HFFc6 (cell line): ENCODE measurements at regions not wholly inside any gene's neighbourhood (a gene's known extent, or its start where the extent isn't known, plus 50 kb on each side); places are given as distances from the start of the nearest gene placed in this dataset.

Source experiments
- DNase-seq: peaks from one replicate; pipeline ENCODE4 v3.0.0-alpha.2; 2018
- H3K27ac Mint-ChIP-seq: 2 replicates; pipeline ENCODE4 v1.8.0; 2020; ENCODE audit warnings: mild to moderate bottlenecking, mixed read lengths
- H3K27me3 Mint-ChIP-seq: 2 replicates; pipeline ENCODE4 v1.8.0; 2021; ENCODE audit warnings: mild to moderate bottlenecking, moderate library complexity, mixed read lengths; ENCODE audit not compliant: insufficient read depth
- H3K36me3 Mint-ChIP-seq: 2 replicates; pipeline ENCODE4 v1.8.0; 2021; ENCODE audit warnings: low read depth, mixed read lengths
- H3K4me1 Mint-ChIP-seq: 2 replicates; pipeline ENCODE4 v1.8.0; 2020; ENCODE audit warnings: low read depth, mixed read lengths
- H3K4me3 Mint-ChIP-seq: 2 replicates; pipeline ENCODE4 v1.8.0; 2020; ENCODE audit warnings: mild to moderate bottlenecking, moderate library complexity, mixed read lengths
- H3K9me3 Mint-ChIP-seq: 2 replicates; pipeline ENCODE4 v1.8.0; 2020; ENCODE audit warnings: mild to moderate bottlenecking, mixed read lengths
- CTCF ChIP-seq: fragments of 200-600 bp; sonication (generic); IDR thresholded peaks from 2 replicates; pipeline ENCODE4 v1.5.0; 2021; ENCODE audit warnings: antibody characterized with exemption, mild to moderate bottlenecking

DNA sequence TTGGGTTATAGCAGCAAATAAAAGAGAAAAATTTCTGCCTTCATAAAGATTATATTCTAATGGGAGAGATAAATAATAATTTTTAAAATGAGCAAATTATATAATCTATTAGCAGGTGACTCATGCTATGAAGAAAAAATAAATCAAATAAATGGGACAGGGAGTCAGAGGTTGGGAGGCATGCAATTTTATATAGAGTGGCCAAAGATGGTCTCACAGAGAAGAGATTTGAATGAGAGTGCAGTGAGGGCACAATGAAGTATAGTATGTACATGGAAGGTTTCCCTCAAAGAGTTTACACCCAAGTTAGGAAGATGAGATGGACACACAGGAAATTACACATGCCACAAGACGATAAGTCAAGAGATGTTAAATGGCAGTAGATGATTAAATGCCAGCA lies 369.4 kb downstream of the TXNL1 start:
- TF ChIP-seq CTCF = no peak
- H3K27ac Mint-ChIP-seq = no peak overlapping the region
- H3K27me3 Mint-ChIP-seq = peaks cover 1% of the 10 kb centered on the region; the same call in 1 of the 2 replicates
- no peak overlapping the region for H3K4me3 Mint-ChIP-seq
- no peaks in the 10 kb centered on the region for H3K9me3 Mint-ChIP-seq
- peaks cover 5% of the 10 kb centered on the region; the same call in 1 of the 2 replicates for H3K4me1 Mint-ChIP-seq
- DNase-seq = no peak
- H3K36me3 Mint-ChIP-seq = no peaks in the 10 kb centered on the region

- peaks cover 5% of the 10 kb centered on the region; the same call in 1 of the 2 replicates for H3K4me1 Mint-ChIP-seq
- H3K9me3 Mint-ChIP-seq = no peaks in the 10 kb centered on the region
Measured at GRCh38 chr18:56267334-56267733, 371.1 kb downstream of the TXNL1 start.

GRCh38 chr18:56258178-56258577 lies 380.2 kb downstream of the TXNL1 start:
- H3K27me3 Mint-ChIP-seq = no peaks in the 10 kb centered on the region
- no peaks in the 10 kb centered on the region for H3K9me3 Mint-ChIP-seq
- H3K4me1 Mint-ChIP-seq = peaks cover 22% of the 10 kb centered on the region

More at GRCh38 chr18:56267334-56267733, 371.1 kb downstream of the TXNL1 start:
- Mint-ChIP-seq H3K27ac (no peak overlapping the region), H3K27me3 (peaks cover 1% of the 10 kb centered on the region; the same call in 1 of the 2 replicates), H3K4me3 (no peak overlapping the region), H3K36me3 (no peaks in the 10 kb centered on the region)
- TF ChIP-seq CTCF = no peak
- DNase-seq = no peak

DNA sequence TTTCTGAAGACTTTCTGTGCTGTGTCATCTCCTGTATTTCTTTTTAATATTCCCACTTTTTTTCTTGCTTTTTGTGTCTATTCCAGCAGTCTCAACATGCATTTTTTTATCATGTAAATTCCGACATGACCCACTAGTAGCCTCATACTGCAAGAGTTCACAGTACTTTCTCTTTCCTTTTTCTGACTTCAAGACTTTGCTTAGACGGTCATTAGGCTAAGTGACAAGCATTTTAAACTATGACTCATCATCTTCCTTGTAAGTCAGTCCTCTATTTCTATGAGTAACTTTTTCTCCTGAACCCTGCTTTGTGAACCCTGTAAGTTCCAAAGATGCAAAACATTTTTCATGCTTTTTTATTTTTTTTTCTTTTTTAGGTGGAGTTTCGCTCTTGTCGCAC lies 381.2 kb downstream of the TXNL1 start:
- TF ChIP-seq CTCF = peak; percentile 29; the same call in 1 of the 2 replicates
- H3K27me3 Mint-ChIP-seq = no peaks in the 10 kb centered on the region
- peaks cover 22% of the 10 kb centered on the region for H3K4me1 Mint-ChIP-seq
- H3K27ac Mint-ChIP-seq = peak overlapping the region; percentile 51
- H3K36me3 Mint-ChIP-seq = peaks cover 10% of the 10 kb centered on the region; the same call in 1 of the 2 replicates
- peak overlapping the region; percentile 62 for H3K4me3 Mint-ChIP-seq
- DNase-seq = peak; percentile 88
- no peaks in the 10 kb centered on the region for H3K9me3 Mint-ChIP-seq

More at GRCh38 chr18:56258178-56258577, 380.2 kb downstream of the TXNL1 start:
- Mint-ChIP-seq H3K36me3 (peaks cover 10% of the 10 kb centered on the region; the same call in 1 of the 2 replicates), H3K27ac (no peak overlapping the region), H3K4me3 (no peak overlapping the region)
- no peak for TF ChIP-seq CTCF
- no peak for DNase-seq

DNA sequence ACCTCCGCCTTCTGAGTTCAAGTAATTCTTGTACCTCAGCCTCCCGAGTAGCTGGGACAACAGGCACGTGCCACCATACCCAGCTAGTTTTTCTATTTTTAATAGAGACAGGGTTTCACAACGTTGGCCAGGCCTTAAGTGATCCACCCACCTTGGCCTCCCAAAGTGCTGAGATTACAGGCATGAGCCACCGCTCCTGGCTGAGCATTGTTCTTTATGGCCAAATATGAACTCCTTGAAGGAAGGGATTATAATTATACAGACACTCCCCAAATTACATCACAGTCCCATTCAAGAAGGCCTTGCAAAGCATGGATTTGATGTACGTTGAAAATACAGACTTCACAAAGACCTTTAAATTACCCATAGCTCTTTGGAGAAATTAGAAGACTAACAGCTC lies 381.7 kb downstream of the TXNL1 start:
- no peak overlapping the region for H3K27ac Mint-ChIP-seq
- H3K27me3 Mint-ChIP-seq = no peaks in the 10 kb centered on the region
- H3K4me3 Mint-ChIP-seq = no peak overlapping the region; the same call in 1 of the 2 replicates
- H3K4me1 Mint-ChIP-seq = peaks cover 22% of the 10 kb centered on the region
- TF ChIP-seq CTCF = no peak
- H3K36me3 Mint-ChIP-seq = peaks cover 10% of the 10 kb centered on the region; the same call in 1 of the 2 replicates
- H3K9me3 Mint-ChIP-seq = no peaks in the 10 kb centered on the region
- no peak for DNase-seq
